PFSK-1 (cell line): ENCODE measurements at regions not wholly inside any gene's neighbourhood (a gene's known extent, or its start where the extent isn't known, plus 50 kb on each side); places are given as distances from the start of the nearest gene placed in this dataset.

Source experiments
- FOXP2 ChIP-seq: optimal IDR thresholded peaks from 2 replicates; pipeline ENCODE3; 2011; ENCODE audit warnings: borderline replicate concordance, control low read depth, inconsistent platforms; ENCODE audit not compliant: insufficient read depth; ENCODE audit errors: extremely low read length, extremely low read depth
- POLR2AphosphoS5 ChIP-seq: IDR thresholded peaks from 2 replicates; pipeline ENCODE4 v1.6.1; 2012; ENCODE audit warnings: low read depth, mild to moderate bottlenecking, control low read depth, low read length, moderate library complexity
- SIN3A ChIP-seq: IDR thresholded peaks from 2 replicates; pipeline ENCODE4 v1.6.1; 2012; ENCODE audit warnings: mild to moderate bottlenecking, low read length, moderate library complexity, borderline replicate concordance; ENCODE audit not compliant: insufficient read depth
- TAF1 ChIP-seq: IDR thresholded peaks from 2 replicates; pipeline ENCODE4 v1.6.1; 2012; ENCODE audit warnings: low read length, control low read depth, borderline replicate concordance; ENCODE audit not compliant: insufficient read depth
- TF ChIP-seq, protein P1 (sequence below), 2 experiments: IDR thresholded peaks; 2 replicates each; pipeline versions ENCODE4 v1.6.1 to v1.8.0; 2011 to 2012; ENCODE audit warnings: low read depth in 2 of 2, low read length in 2 of 2, control low read depth in 1 of 2, inconsistent platforms in 1 of 2, mild to moderate bottlenecking in 1 of 2, moderate library complexity in 1 of 2; ENCODE audit not compliant: insufficient read depth in 1 of 2

DNA sequence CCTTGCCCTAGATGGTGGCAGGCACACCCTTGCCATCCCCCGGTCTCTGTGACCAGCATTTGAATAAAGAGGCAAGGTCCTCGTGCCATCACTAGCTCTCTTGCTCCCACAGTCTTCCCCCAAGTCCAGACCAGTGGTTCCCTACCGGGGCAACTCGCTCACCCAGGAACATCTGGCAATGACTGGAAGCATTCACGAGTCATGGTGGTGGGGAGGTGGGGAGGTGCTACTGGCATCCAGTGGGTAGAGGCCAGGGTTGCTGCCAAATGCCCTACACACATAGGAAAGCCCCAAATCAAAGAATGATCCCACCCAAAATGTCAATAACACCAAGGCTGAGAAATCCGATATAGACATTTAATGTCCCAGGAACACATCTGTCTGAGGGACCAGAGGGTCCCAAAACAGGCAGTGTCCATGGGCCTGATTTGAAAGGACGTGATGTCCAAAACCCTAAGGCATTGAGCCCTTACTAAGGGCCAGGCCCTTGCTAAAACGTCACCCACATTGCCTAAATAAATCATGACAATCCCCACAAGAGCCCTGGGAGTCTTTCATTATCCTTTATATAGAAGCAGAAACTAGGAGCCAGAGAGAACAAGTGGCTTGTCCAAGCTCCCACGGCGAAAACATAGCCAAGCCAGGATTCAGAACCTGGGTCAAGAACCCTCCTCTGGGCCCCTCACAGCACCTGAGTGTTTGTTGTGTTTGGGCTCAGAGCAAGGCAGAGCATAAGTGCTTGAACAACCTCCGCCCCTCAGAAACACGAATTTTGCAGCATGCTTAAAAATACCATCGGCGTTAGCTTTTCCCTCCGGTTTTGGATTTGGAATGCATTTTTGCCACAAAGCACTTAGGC lies 119.3 kb upstream of the WWC1 start:
- no peak for TF ChIP-seq TAF1
- TF ChIP-seq, protein P1, sequence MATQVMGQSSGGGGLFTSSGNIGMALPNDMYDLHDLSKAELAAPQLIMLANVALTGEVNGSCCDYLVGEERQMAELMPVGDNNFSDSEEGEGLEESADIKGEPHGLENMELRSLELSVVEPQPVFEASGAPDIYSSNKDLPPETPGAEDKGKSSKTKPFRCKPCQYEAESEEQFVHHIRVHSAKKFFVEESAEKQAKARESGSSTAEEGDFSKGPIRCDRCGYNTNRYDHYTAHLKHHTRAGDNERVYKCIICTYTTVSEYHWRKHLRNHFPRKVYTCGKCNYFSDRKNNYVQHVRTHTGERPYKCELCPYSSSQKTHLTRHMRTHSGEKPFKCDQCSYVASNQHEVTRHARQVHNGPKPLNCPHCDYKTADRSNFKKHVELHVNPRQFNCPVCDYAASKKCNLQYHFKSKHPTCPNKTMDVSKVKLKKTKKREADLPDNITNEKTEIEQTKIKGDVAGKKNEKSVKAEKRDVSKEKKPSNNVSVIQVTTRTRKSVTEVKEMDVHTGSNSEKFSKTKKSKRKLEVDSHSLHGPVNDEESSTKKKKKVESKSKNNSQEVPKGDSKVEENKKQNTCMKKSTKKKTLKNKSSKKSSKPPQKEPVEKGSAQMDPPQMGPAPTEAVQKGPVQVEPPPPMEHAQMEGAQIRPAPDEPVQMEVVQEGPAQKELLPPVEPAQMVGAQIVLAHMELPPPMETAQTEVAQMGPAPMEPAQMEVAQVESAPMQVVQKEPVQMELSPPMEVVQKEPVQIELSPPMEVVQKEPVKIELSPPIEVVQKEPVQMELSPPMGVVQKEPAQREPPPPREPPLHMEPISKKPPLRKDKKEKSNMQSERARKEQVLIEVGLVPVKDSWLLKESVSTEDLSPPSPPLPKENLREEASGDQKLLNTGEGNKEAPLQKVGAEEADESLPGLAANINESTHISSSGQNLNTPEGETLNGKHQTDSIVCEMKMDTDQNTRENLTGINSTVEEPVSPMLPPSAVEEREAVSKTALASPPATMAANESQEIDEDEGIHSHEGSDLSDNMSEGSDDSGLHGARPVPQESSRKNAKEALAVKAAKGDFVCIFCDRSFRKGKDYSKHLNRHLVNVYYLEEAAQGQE (IDR thresholded peaks at IDR 0.05; ENCODE audit: insufficient read depth in 1 of 2, low read depth in 2 of 2, low read length in 2 of 2) = no peak
- TF ChIP-seq FOXP2 = no peak
- no peak for TF ChIP-seq SIN3A
- no peak for TF ChIP-seq POLR2AphosphoS5

DNA sequence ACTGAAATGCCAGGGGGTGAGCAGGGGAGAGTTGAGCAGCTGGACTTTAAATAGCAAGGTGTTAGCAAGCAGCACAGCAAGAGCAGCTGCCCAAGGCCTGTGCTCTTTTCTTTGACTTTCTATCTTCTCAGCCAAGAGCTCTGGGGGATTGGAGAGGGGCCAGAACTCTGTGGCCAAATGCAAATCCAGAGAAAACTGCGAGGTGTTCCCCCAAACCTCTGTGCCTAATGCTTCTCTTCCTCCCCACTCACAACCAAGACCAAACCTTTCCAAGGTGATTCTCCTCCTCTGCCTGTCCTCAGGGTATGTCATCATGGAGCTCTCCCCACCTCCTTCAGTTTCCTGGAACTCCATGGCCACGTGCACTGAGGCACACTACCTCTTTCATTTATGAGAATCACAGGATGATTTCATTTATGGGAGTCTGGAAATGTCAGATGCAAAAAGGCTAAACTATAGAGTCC lies 118.7 kb upstream of the WWC1 start:
- TF ChIP-seq TAF1 (no peak), SIN3A (no peak), POLR2AphosphoS5 (no peak), FOXP2 (no peak)
- TF ChIP-seq, protein P1 (IDR thresholded peaks at IDR 0.05; ENCODE audit: insufficient read depth in 1 of 2, low read depth in 2 of 2, low read length in 2 of 2) = no peak

DNA sequence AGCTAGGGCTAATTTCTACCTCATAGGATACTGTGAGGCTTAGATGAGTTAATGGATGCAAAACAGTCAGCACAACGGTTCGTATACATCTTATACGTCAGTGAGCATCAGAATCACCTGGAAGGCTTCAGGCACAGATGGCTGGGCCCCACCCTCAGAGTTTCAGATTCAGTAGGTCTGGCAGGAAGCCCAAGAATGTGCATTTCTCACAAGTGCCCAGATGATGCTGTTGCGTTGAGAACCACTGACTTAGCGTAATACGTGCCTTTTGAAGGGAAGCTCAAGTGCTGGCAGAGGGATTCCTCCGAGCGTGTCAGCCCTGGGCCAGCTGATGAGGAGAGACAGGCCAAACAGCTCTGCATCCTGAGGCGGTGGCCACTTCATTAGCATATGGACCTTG lies 117.1 kb upstream of the WWC1 start:
- no peak for TF ChIP-seq TAF1

DNA sequence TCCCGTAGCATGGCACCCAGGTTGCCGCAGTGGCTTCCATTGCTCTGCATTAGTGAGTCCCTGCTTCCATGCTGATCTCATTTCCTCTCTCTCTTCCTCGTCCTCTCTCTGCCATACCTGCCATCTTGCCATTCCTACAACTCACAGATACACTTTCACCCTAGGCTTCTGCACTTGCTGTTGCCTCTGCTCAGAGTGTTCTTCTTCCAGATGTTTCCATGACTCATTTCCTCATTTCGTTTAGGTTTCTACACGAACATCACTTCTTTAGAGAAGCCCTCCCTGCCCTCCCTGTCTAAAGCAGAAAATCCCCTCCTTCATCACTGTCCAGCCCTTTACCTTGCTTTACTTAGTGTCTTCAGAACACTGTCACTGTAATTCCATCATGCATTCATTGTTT lies 115.2 kb upstream of the WWC1 start:
- no peak for TF ChIP-seq POLR2AphosphoS5
- TF ChIP-seq TAF1 = no peak
- no peak for TF ChIP-seq SIN3A
- TF ChIP-seq, protein P1 (IDR thresholded peaks at IDR 0.05; ENCODE audit: insufficient read depth in 1 of 2, low read depth in 2 of 2, low read length in 2 of 2) = no peak
- TF ChIP-seq FOXP2 = no peak

DNA sequence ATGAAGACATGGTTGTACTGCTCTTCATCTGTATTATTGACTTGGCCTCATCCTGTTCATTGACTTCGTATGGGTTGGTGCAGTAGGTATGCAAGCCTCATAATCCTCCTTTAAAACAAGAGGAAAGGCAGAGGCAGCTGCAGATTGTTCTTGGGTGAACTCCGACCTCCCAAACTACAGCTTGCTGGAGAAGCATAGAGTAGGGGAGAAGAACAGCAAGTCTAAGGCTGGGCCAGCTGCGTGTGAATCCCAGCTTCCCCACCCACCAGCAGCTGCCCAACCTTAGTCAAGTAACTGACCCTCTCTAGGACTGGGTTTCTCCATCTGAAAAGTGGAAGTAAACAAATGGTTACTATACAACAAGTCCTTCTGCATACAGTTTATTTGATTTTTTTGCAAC lies 114.5 kb upstream of the WWC1 start:
- TF ChIP-seq TAF1 (no peak), SIN3A (no peak), FOXP2 (no peak), POLR2AphosphoS5 (no peak)
- TF ChIP-seq, protein P1 (IDR thresholded peaks at IDR 0.05; ENCODE audit: insufficient read depth in 1 of 2, low read depth in 2 of 2, low read length in 2 of 2) = no peak
